H1 (cell line): ENCODE measurements at regions not wholly inside any gene's neighbourhood (a gene's known extent, or its start where the extent isn't known, plus 50 kb on each side); places are given as distances from the start of the nearest gene placed in this dataset.

Source experiments
- CTCF ChIA-PET: fragments of 300-600 bp; sonication (Branson Sonifier 250); formaldehyde crosslinking; loops from one replicate; lab custom pipeline; 2021; ENCODE audit not compliant: partially characterized antibody; lab: Charles Lee
- POLR2A ChIA-PET: fragments of 300-600 bp; sonication (Branson Sonifier 250); formaldehyde crosslinking; loops from one replicate; lab custom pipeline; 2021; ENCODE audit warnings: inconsistent platforms; ENCODE audit not compliant: partially characterized antibody; lab: Charles Lee
- DNase-seq, 2 experiments: peaks; one replicate each; pipeline versions ENCODE4 v3.0.0 to v3.0.0-alpha.2; 2010 to 2022; ENCODE audit warnings: low spot score in 2 of 2, low read depth in 1 of 2, mixed read lengths in 1 of 2
- FAIRE-seq: peaks from 2 replicates; lab custom pipeline; 2011; peaks lifted over from hg19 to GRCh38; lab: Jason Lieb, UNC
- H2AFZ ChIP-seq: 2 replicates; pipeline ENCODE4 v1.8.1; 2012; ENCODE audit warnings: low read length, inconsistent platforms
- H2AK5ac ChIP-seq: 2 replicates; pipeline ENCODE4 v1.6.1; 2013; ENCODE audit warnings: low read depth, low read length
- H2BK120ac ChIP-seq: replicated peaks from 2 replicates; pipeline ENCODE3; 2013; ENCODE audit warnings: low read depth, low read length, inconsistent platforms
- H2BK12ac ChIP-seq: 2 replicates; pipeline ENCODE4 v1.6.1; 2013; ENCODE audit warnings: low read depth, low read length
- H2BK15ac ChIP-seq: 2 replicates; pipeline ENCODE4 v1.6.1; 2013; ENCODE audit warnings: low read length
- H2BK20ac ChIP-seq: 2 replicates; pipeline ENCODE4 v1.6.1; 2013; ENCODE audit warnings: low read length
- H2BK5ac ChIP-seq: 2 replicates; pipeline ENCODE4 v1.6.1; 2013; ENCODE audit warnings: low read depth, low read length
- H3K14ac ChIP-seq: 2 replicates; pipeline ENCODE4 v1.6.1; 2013; ENCODE audit warnings: inconsistent platforms; ENCODE audit not compliant: insufficient read length
- H3K18ac ChIP-seq: 2 replicates; pipeline ENCODE4 v1.6.1; 2013; ENCODE audit warnings: low read length; ENCODE audit errors: extremely low read depth
- H3K23ac ChIP-seq: 2 replicates; pipeline ENCODE4 v1.6.1; 2013; ENCODE audit warnings: inconsistent platforms; ENCODE audit not compliant: insufficient read length
- H3K23me2 ChIP-seq: 2 replicates; pipeline ENCODE4 v1.6.1; 2013; ENCODE audit warnings: low read depth, low read length
- H3K27ac ChIP-seq: 2 replicates; pipeline ENCODE4 v1.6.1; 2011; ENCODE audit warnings: low read depth, low read length, inconsistent platforms
- H3K27me3 ChIP-seq, 4 experiments: replicated peaks in 1 of 4; 1 replicate in 1 of 4; 2 replicates in 3 of 4; pipeline versions ENCODE4 v1.6.1 to v1.8.1; 2011 to 2013; ENCODE audit warnings: low read length in 3 of 4, mild to moderate bottlenecking in 3 of 4, inconsistent platforms in 2 of 4, mixed read lengths in 2 of 4, moderate library complexity in 1 of 4; ENCODE audit not compliant: control insufficient read depth in 3 of 4, insufficient read depth in 3 of 4; ENCODE audit errors: extremely low read depth in 1 of 4
- H3K36me3 ChIP-seq, 4 experiments: 2 replicates each; pipeline versions ENCODE4 v1.6.1 to v1.8.1; 2011 to 2013; ENCODE audit warnings: mild to moderate bottlenecking in 4 of 4, low read length in 3 of 4, moderate library complexity in 2 of 4, control low read depth in 1 of 4, inconsistent platforms in 1 of 4; ENCODE audit not compliant: insufficient read depth in 4 of 4, control insufficient read depth in 2 of 4
- H3K4ac ChIP-seq: replicated peaks from 2 replicates; pipeline ENCODE3; 2013; ENCODE audit warnings: low read length, low read depth, mixed read lengths, inconsistent platforms; ENCODE audit not compliant: insufficient read length
- H3K4me1 ChIP-seq, 4 experiments: replicated peaks in 1 of 4; 1 replicate in 1 of 4; 2 replicates in 3 of 4; pipeline versions ENCODE4 v1.6.1 to v1.8.1; 2011 to 2013; ENCODE audit warnings: low read length in 3 of 4, inconsistent platforms in 2 of 4, mixed read lengths in 1 of 4; ENCODE audit not compliant: insufficient read depth in 4 of 4, control insufficient read depth in 3 of 4
- H3K4me2 ChIP-seq, 2 experiments: 2 replicates each; pipeline versions ENCODE4 v1.6.1 to v1.8.1; 2011 to 2013; ENCODE audit warnings: low read depth in 2 of 2, low read length in 2 of 2, control low read depth in 1 of 2, inconsistent platforms in 1 of 2, mild to moderate bottlenecking in 1 of 2; ENCODE audit not compliant: insufficient read depth in 1 of 2
- H3K4me3 ChIP-seq, 4 experiments: fragments of 200-600, 300-600 bp in 1 of 4; sonication (generic), shearing (Covaris generic), sonication (Bioruptor Twin) in 1 of 4; 2 replicates each; pipeline versions ENCODE4 v1.5.1 to v1.8.1; 2011 to 2016; ENCODE audit warnings: low read length in 4 of 4, low read depth in 3 of 4, control low read depth in 2 of 4, inconsistent platforms in 2 of 4, mild to moderate bottlenecking in 2 of 4, mixed read lengths in 1 of 4, moderate library complexity in 1 of 4; ENCODE audit not compliant: insufficient read depth in 2 of 4; ENCODE audit errors: extremely low read depth in 1 of 4
- H3K56ac ChIP-seq: replicated peaks from 2 replicates; pipeline ENCODE3; 2013; ENCODE audit warnings: low read depth, mild to moderate bottlenecking, mixed read lengths, low read length, inconsistent platforms; ENCODE audit not compliant: insufficient read length
- H3K79me1 ChIP-seq: 2 replicates; pipeline ENCODE4 v1.6.1; 2013; ENCODE audit warnings: low read depth, low read length, control low read depth
- H3K79me2 ChIP-seq, 2 experiments: 2 replicates each; pipeline versions ENCODE4 v1.6.1 to v1.8.1; 2012 to 2013; ENCODE audit warnings: low read length in 2 of 2, mild to moderate bottlenecking in 2 of 2, inconsistent platforms in 1 of 2; ENCODE audit not compliant: insufficient read depth in 2 of 2, control insufficient read depth in 1 of 2
- H3K9ac ChIP-seq, 4 experiments: replicated peaks in 1 of 4; 1 replicate in 1 of 4; 2 replicates in 3 of 4; pipeline versions ENCODE4 v1.6.1 to v1.8.1; 2011 to 2013; ENCODE audit warnings: low read depth in 3 of 4, low read length in 3 of 4, control low read depth in 2 of 4, mild to moderate bottlenecking in 2 of 4, moderate library complexity in 2 of 4, inconsistent platforms in 1 of 4; ENCODE audit errors: extremely low read depth in 1 of 4
- H3K9me3 ChIP-seq, 2 experiments: 2 replicates each; pipeline versions ENCODE4 v1.6.1 to v1.8.1; 2012 to 2013; ENCODE audit warnings: mild to moderate bottlenecking in 2 of 2, moderate library complexity in 2 of 2, control low read depth in 1 of 2, inconsistent platforms in 1 of 2, low read depth in 1 of 2, low read length in 1 of 2, mixed read lengths in 1 of 2; ENCODE audit not compliant: insufficient read depth in 2 of 2
- H4K20me1 ChIP-seq, 2 experiments: replicated peaks in 1 of 2; 2 replicates each; pipeline versions ENCODE3 to v1.8.1; 2011 to 2013; ENCODE audit warnings: inconsistent platforms in 2 of 2, low read length in 2 of 2, mild to moderate bottlenecking in 1 of 2; ENCODE audit not compliant: insufficient read depth in 2 of 2, control insufficient read depth in 1 of 2
- H4K5ac ChIP-seq: 2 replicates; pipeline ENCODE4 v1.6.1; 2013; ENCODE audit warnings: low read length, low read depth, mixed read lengths, inconsistent platforms; ENCODE audit not compliant: insufficient read length
- H4K8ac ChIP-seq: 2 replicates; pipeline ENCODE4 v1.8.0; 2013; ENCODE audit warnings: mild to moderate bottlenecking, moderate library complexity, low read length, inconsistent platforms; ENCODE audit not compliant: insufficient read depth; ENCODE audit errors: extremely low read depth
- H4K91ac ChIP-seq: replicated peaks from 2 replicates; pipeline ENCODE3; 2013; ENCODE audit warnings: low read length, mixed read lengths, inconsistent platforms; ENCODE audit not compliant: insufficient read length
- CHD1 ChIP-seq: IDR thresholded peaks from 2 replicates; pipeline ENCODE4 v1.6.1; 2012; ENCODE audit warnings: low read depth, low read length, improper control_type of control experiment
- CTCF ChIP-seq, 3 experiments: IDR thresholded peaks; 1 replicate in 2 of 3; 2 replicates in 1 of 3; pipeline versions ENCODE4 v1.5.1 to v1.6.1; 2011; ENCODE audit warnings: low read length in 3 of 3, mild to moderate bottlenecking in 3 of 3, inconsistent platforms in 2 of 3, low read depth in 1 of 3, moderate library complexity in 1 of 3; ENCODE audit not compliant: insufficient read depth in 1 of 3; ENCODE audit errors: control extremely low read depth in 1 of 3
- WGBS, 2 experiments: shearing (Covaris generic) in 1 of 2; methylation state at CpG; one replicate each; pipeline versions ENCODE4 v1.1.6 to v1.1.7; 2013 to 2015; ENCODE audit warnings: low lambda C conversion rate in 2 of 2, mixed read lengths in 2 of 2, inconsistent platforms in 1 of 2, low coverage in 1 of 2, missing lambda C conversion rate in 1 of 2; ENCODE audit not compliant: insufficient replicate concordance in 2 of 2, insufficient coverage in 1 of 2, insufficient read length in 1 of 2; ENCODE audit errors: extremely low coverage in 1 of 2, missing lambda C conversion rate in 1 of 2; 5-methylcytosine and 5-hydroxymethylcytosine counted together

- Histone ChIP-seq H4K91ac (no peak overlapping the region), H3K56ac (no peak overlapping the region), H2BK12ac (no peak overlapping the region), H3K4ac (no peak overlapping the region), H3K23ac (no peak overlapping the region), H3K27ac (no peak overlapping the region), H2BK15ac (no peak overlapping the region), H3K9ac (no peak overlapping the region), H2AK5ac (no peak overlapping the region), H4K8ac (no peak overlapping the region), H3K18ac (no peak overlapping the region), H3K27me3 (no peaks in the 10 kb centered on the region), H3K9me3 (no peaks in the 10 kb centered on the region), H3K14ac (no peak overlapping the region), H2BK5ac (no peak overlapping the region), H3K36me3 (no peaks in the 10 kb centered on the region), H4K20me1 (no peaks in the 10 kb centered on the region), H3K23me2 (no peaks in the 10 kb centered on the region), H3K79me2 (no peaks in the 10 kb centered on the region), H3K4me1 (peaks cover 0 to 6% (median 0%) of the 10 kb centered on the region in 4 experiments; a peak in 2 of 7 replicates), H4K5ac (no peak overlapping the region), H3K4me2 (no peak overlapping the region), H3K79me1 (no peaks in the 10 kb centered on the region), H2AFZ (no peak overlapping the region), H2BK20ac (no peak overlapping the region), H3K4me3 (no peak overlapping the region), H2BK120ac (no peak overlapping the region)
- ChIA-PET POLR2A (no interaction called here), CTCF (interaction anchor here (0.6 to 5.0 kb wide), 34 partner anchors 9 to 1863 kb away, joined by 3 to 39 read pairs (median 4); no protein-coding TSS in a partner anchor)
- FAIRE-seq (peak; percentile 82), DNase-seq (no peak)
- 52% methylated on average over 8 of the region's 8 CpGs; no CpG with 5 or more reads in 1 of the 2 experiments for WGBS, 2 experiments
- TF ChIP-seq CHD1 (no peak), CTCF (IDR thresholded peaks at IDR 0.05; ENCODE audit: control extremely low read depth in 1 of 3, insufficient read depth in 1 of 3, low read depth in 1 of 3, low read length in 3 of 3) (peak in 2 of 3 experiments; percentile 50 to 53; a peak in 2 of 4 replicates)
These were observed 125.8 kb upstream of the HNMT start for GRCh38 chr2:137838255-137839092.
